SK-N-SH treated with all-trans-retinoic acid at 6 μM for 48 hours (cell line): ENCODE measurements at regions not wholly inside any gene's neighbourhood (a gene's known extent, or its start where the extent isn't known, plus 50 kb on each side); places are given as distances from the start of the nearest gene placed in this dataset.

Source experiments
- ATAC-seq: fragments of 200-7000 bp; cut with Tn5 transposase; 3 replicates; pipeline ENCODE4 v1.9.1; 2020; ENCODE audit warnings: mild to moderate bottlenecking, moderate library complexity
- ARNTL ChIP-seq: fragments of 450-650 bp; formaldehyde crosslinking; IDR thresholded peaks from 2 replicates; pipeline ENCODE4 v1.5.0; 2020; ENCODE audit warnings: low read depth, mild to moderate bottlenecking, moderate library complexity, borderline replicate concordance
- BACH2 ChIP-seq: fragments of 250-450 bp; sonication (Bioruptor Pico); IDR thresholded peaks from 2 replicates; pipeline ENCODE4 v1.9.0; 2021; ENCODE audit warnings: mild to moderate bottlenecking, borderline replicate concordance
- CSDC2 ChIP-seq: fragments of 250-450 bp; sonication (Bioruptor Pico); IDR thresholded peaks from 2 replicates; pipeline ENCODE4 v1.5.0; 2020; ENCODE audit warnings: mild to moderate bottlenecking, moderate library complexity
- ESRRG ChIP-seq: fragments of 250-450 bp; sonication (Bioruptor Pico); IDR thresholded peaks from 2 replicates; pipeline ENCODE4 v1.6.1; 2021; ENCODE audit warnings: mild to moderate bottlenecking
- GLIS3 ChIP-seq: fragments of 250-450 bp; sonication (Bioruptor Pico); IDR thresholded peaks from 2 replicates; pipeline ENCODE4 v1.5.0; 2020; ENCODE audit warnings: mild to moderate bottlenecking, moderate library complexity
- ISL1 ChIP-seq: fragments of 250-450 bp; sonication (Bioruptor Pico); IDR thresholded peaks from 2 replicates; pipeline ENCODE4 v2.1.2; 2022; ENCODE audit warnings: mild to moderate bottlenecking, moderate library complexity
- OSR1 ChIP-seq: fragments of 250-450 bp; sonication (Bioruptor Pico); IDR thresholded peaks from 2 replicates; pipeline ENCODE4 v1.8.0; 2022; ENCODE audit warnings: moderate library complexity, mild to moderate bottlenecking, inconsistent platforms
- PPARA ChIP-seq: fragments of 250-450 bp; sonication (Bioruptor Pico); IDR thresholded peaks from 2 replicates; pipeline ENCODE4 v1.5.0; 2020; ENCODE audit warnings: mild to moderate bottlenecking, borderline replicate concordance
- SNAI2 ChIP-seq: fragments of 250-450 bp; sonication (Bioruptor Pico); IDR thresholded peaks from 2 replicates; pipeline ENCODE4 v1.5.0; 2020; ENCODE audit warnings: mild to moderate bottlenecking, moderate library complexity
- TCF4 ChIP-seq: fragments of 250-450 bp; sonication (Bioruptor Pico); IDR thresholded peaks from 2 replicates; pipeline ENCODE4 v1.8.0; 2021; ENCODE audit warnings: mild to moderate bottlenecking, moderate library complexity, borderline replicate concordance
- ZFP30 ChIP-seq: fragments of 450-650 bp; formaldehyde crosslinking; IDR thresholded peaks from 2 replicates; pipeline ENCODE4 v1.5.0; 2022; ENCODE audit warnings: mild to moderate bottlenecking, moderate library complexity
- ZNF565 ChIP-seq: fragments of 450-650 bp; formaldehyde crosslinking; conservative IDR thresholded peaks from 2 replicates; pipeline ENCODE4 v1.5.0; 2020; ENCODE audit warnings: low read depth, mild to moderate bottlenecking, moderate library complexity
- ZNF70 ChIP-seq: fragments of 450-650 bp; formaldehyde crosslinking; IDR thresholded peaks from 2 replicates; pipeline ENCODE4 v1.5.0; 2020; ENCODE audit warnings: mild to moderate bottlenecking, moderate library complexity
- ZNF8 ChIP-seq: fragments of 450-650 bp; formaldehyde crosslinking; IDR thresholded peaks from 2 replicates; pipeline ENCODE4 v1.5.0; 2020; ENCODE audit warnings: mild to moderate bottlenecking, moderate library complexity
- TF ChIP-seq, protein P1 (sequence below): fragments of 250-450 bp; sonication (Bioruptor Pico); IDR thresholded peaks from 2 replicates; pipeline ENCODE4 v1.8.0; 2020; ENCODE audit warnings: mild to moderate bottlenecking, moderate library complexity, borderline replicate concordance
- TF ChIP-seq, protein P2 (sequence below): fragments of 250-450 bp; sonication (Bioruptor Pico); IDR thresholded peaks from 2 replicates; pipeline ENCODE4 v1.5.0; 2020; ENCODE audit warnings: mild to moderate bottlenecking, moderate library complexity
- TF ChIP-seq, protein P3 (sequence below): fragments of 250-450 bp; sonication (Bioruptor Pico); IDR thresholded peaks from 2 replicates; pipeline ENCODE4 v1.5.1; 2021; ENCODE audit warnings: mild to moderate bottlenecking, moderate library complexity
- TF ChIP-seq, protein P4 (sequence below): fragments of 250-450 bp; sonication (Bioruptor Pico); IDR thresholded peaks from 2 replicates; pipeline ENCODE4 v1.5.1; 2020; ENCODE audit warnings: low read depth, mild to moderate bottlenecking, moderate library complexity
- TF ChIP-seq, protein P5 (sequence below): fragments of 250-450 bp; sonication (Bioruptor Pico); IDR thresholded peaks from 2 replicates; pipeline ENCODE4 v1.8.0; 2021; ENCODE audit warnings: low read depth, mild to moderate bottlenecking, moderate library complexity, borderline replicate concordance

DNA sequence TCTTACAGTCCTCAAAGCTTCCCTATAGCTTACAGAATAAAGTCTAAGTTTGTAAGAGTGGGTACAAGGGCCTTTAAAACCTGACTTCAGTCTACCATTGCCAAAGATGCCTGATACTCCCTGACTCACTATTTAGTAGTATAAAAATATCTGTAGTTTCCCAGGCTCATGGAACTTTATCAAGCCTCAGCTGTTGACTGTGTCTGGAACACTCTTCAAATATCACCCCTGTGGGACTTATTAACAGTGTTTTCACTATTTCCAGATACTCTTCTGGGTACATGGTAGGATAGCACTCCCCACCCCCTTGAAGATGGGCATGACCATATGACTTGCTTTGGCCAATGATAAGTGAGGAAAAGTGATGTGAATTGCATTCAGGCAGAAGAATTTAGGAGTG is 105.3 kb upstream of the TENT5A start:
- no peak for ATAC-seq
- TF ChIP-seq, protein P1, sequence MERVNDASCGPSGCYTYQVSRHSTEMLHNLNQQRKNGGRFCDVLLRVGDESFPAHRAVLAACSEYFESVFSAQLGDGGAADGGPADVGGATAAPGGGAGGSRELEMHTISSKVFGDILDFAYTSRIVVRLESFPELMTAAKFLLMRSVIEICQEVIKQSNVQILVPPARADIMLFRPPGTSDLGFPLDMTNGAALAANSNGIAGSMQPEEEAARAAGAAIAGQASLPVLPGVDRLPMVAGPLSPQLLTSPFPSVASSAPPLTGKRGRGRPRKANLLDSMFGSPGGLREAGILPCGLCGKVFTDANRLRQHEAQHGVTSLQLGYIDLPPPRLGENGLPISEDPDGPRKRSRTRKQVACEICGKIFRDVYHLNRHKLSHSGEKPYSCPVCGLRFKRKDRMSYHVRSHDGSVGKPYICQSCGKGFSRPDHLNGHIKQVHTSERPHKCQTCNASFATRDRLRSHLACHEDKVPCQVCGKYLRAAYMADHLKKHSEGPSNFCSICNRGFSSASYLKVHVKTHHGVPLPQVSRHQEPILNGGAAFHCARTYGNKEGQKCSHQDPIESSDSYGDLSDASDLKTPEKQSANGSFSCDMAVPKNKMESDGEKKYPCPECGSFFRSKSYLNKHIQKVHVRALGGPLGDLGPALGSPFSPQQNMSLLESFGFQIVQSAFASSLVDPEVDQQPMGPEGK (CRISPR knock-in tag), result no peak
- TF ChIP-seq OSR1 (CRISPR knock-in tag), result no peak
- TF ChIP-seq, protein P2, sequence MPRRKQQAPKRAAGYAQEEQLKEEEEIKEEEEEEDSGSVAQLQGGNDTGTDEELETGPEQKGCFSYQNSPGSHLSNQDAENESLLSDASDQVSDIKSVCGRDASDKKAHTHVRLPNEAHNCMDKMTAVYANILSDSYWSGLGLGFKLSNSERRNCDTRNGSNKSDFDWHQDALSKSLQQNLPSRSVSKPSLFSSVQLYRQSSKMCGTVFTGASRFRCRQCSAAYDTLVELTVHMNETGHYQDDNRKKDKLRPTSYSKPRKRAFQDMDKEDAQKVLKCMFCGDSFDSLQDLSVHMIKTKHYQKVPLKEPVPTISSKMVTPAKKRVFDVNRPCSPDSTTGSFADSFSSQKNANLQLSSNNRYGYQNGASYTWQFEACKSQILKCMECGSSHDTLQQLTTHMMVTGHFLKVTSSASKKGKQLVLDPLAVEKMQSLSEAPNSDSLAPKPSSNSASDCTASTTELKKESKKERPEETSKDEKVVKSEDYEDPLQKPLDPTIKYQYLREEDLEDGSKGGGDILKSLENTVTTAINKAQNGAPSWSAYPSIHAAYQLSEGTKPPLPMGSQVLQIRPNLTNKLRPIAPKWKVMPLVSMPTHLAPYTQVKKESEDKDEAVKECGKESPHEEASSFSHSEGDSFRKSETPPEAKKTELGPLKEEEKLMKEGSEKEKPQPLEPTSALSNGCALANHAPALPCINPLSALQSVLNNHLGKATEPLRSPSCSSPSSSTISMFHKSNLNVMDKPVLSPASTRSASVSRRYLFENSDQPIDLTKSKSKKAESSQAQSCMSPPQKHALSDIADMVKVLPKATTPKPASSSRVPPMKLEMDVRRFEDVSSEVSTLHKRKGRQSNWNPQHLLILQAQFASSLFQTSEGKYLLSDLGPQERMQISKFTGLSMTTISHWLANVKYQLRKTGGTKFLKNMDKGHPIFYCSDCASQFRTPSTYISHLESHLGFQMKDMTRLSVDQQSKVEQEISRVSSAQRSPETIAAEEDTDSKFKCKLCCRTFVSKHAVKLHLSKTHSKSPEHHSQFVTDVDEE, result no peak
- no peak for TF ChIP-seq SNAI2 (CRISPR knock-in tag)
- TF ChIP-seq, protein P3, sequence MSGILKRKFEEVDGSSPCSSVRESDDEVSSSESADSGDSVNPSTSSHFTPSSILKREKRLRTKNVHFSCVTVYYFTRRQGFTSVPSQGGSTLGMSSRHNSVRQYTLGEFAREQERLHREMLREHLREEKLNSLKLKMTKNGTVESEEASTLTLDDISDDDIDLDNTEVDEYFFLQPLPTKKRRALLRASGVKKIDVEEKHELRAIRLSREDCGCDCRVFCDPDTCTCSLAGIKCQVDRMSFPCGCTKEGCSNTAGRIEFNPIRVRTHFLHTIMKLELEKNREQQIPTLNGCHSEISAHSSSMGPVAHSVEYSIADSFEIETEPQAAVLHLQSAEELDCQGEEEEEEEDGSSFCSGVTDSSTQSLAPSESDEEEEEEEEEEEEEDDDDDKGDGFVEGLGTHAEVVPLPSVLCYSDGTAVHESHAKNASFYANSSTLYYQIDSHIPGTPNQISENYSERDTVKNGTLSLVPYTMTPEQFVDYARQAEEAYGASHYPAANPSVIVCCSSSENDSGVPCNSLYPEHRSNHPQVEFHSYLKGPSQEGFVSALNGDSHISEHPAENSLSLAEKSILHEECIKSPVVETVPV, result no peak
- TF ChIP-seq, protein P4, sequence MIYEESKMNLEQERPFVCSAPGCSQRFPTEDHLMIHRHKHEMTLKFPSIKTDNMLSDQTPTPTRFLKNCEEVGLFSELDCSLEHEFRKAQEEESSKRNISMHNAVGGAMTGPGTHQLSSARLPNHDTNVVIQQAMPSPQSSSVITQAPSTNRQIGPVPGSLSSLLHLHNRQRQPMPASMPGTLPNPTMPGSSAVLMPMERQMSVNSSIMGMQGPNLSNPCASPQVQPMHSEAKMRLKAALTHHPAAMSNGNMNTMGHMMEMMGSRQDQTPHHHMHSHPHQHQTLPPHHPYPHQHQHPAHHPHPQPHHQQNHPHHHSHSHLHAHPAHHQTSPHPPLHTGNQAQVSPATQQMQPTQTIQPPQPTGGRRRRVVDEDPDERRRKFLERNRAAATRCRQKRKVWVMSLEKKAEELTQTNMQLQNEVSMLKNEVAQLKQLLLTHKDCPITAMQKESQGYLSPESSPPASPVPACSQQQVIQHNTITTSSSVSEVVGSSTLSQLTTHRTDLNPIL (CRISPR knock-in tag), result no peak
- TF ChIP-seq, protein P5, sequence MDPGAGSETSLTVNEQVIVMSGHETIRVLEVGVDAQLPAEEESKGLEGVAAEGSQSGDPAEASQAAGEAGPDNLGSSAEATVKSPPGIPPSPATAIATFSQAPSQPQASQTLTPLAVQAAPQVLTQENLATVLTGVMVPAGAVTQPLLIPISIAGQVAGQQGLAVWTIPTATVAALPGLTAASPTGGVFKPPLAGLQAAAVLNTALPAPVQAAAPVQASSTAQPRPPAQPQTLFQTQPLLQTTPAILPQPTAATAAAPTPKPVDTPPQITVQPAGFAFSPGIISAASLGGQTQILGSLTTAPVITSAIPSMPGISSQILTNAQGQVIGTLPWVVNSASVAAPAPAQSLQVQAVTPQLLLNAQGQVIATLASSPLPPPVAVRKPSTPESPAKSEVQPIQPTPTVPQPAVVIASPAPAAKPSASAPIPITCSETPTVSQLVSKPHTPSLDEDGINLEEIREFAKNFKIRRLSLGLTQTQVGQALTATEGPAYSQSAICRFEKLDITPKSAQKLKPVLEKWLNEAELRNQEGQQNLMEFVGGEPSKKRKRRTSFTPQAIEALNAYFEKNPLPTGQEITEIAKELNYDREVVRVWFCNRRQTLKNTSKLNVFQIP (CRISPR knock-in tag), result no peak
- TF ChIP-seq ARNTL (CRISPR knock-in tag), result no peak
- TF ChIP-seq ZFP30 (CRISPR knock-in tag), result no peak

DNA sequence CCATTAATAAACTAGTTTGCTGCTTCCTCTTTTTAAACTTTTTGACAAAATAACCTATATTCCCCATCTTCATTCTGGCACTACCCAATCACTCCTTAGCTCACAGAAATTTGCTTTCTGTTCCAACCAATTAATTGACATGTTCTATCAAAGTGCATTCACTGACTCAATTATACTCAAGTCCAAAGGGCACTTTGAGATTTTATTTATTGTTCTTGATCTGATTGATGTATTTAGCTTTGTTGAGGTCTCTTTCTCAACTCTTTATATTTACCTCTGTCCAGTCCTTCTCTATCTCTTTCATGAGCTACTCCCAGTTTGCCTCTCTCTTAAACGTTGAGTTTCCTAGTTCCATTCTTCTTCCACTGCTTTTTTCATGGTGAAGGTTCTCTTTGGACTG is 104.4 kb upstream of the TENT5A start:
- TF ChIP-seq, protein P5 (CRISPR knock-in tag), result no peak
- TF ChIP-seq ARNTL (CRISPR knock-in tag) (no peak), PPARA (CRISPR knock-in tag) (no peak), ZNF565 (no peak), ESRRG (no peak), GLIS3 (CRISPR knock-in tag) (no peak), ISL1 (CRISPR knock-in tag) (no peak), TCF4 (CRISPR knock-in tag) (no peak), CSDC2 (no peak), ZNF70 (CRISPR knock-in tag) (no peak), OSR1 (CRISPR knock-in tag) (no peak), BACH2 (CRISPR knock-in tag) (no peak), ZNF8 (CRISPR knock-in tag) (no peak)
- TF ChIP-seq, protein P4 (CRISPR knock-in tag), result no peak
- TF ChIP-seq, protein P2, result no peak
- TF ChIP-seq, protein P1 (CRISPR knock-in tag), result no peak
- no peak for ATAC-seq
